ENCODE measurements at regions not wholly inside any gene's neighbourhood (a gene's known extent, or its start where the extent isn't known, plus 50 kb on each side); places are given as distances from the start of the nearest gene placed in this dataset.

DNA sequence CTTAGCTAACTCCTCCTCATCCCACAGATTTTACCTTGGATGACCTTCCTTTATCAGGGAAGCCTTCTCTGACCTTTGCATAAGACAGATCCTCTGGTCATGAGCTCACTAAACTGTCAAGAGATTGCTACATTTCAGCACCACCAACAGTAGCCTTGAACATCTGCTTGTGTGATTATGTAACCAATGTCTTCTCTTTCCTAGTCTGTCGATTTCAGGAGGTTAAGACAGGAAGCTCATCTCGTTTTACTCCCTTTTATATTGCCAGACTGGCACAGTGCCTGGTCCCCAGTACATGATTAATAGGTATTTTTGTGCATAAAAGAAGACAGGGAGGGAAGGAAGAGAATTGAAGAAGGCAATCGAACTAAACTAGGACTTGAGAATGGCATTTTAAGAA, 1697.7 kb downstream of the EFNB2 start:
- POLR2A ChIA-PET (ENCODE audit: unreplicated experiment) = no interaction called here
- Histone ChIP-seq H4K91ac (ENCODE audit: insufficient read depth, low read depth, low read length) (no peak overlapping the region), H3K9me1 (ENCODE audit: insufficient read depth, low read length) (no peaks in the 10 kb centered on the region), H3K4ac (ENCODE audit: low read depth, low read length) (no peak overlapping the region), H2BK5ac (ENCODE audit: low read depth, low read length, poor library complexity, severe bottlenecking) (no peak overlapping the region), H3K27ac (ENCODE audit: insufficient read depth, low read length) (no peak overlapping the region), H2BK120ac (ENCODE audit: low read depth, low read length) (no peak overlapping the region), H3K79me1 (ENCODE audit: low read depth in 1 of 2, low read length in 2 of 2) (no peaks in the 10 kb centered on the region), H3K9me3 (ENCODE audit: control insufficient read depth, insufficient read depth, low read length) (no peaks in the 10 kb centered on the region; the same call in 1 of the 2 replicates), H4K5ac (ENCODE audit: low read depth, low read length) (no peak overlapping the region), H3K27me3 (ENCODE audit: control insufficient read depth, insufficient read depth, low read length) (no peaks in the 10 kb centered on the region), H3K14ac (replicated peaks; ENCODE audit: low read depth, low read length) (no peak overlapping the region), H2AK5ac (ENCODE audit: low read depth, low read length) (no peak overlapping the region), H3K9ac (ENCODE audit: low read depth, low read length) (no peak overlapping the region), H4K8ac (ENCODE audit: low read depth in 2 of 2, low read length in 2 of 2) (no peak overlapping the region), H2AFZ (replicated peaks; ENCODE audit: low read length, poor library complexity) (no peak overlapping the region), H2AK9ac (replicated peaks; ENCODE audit: low read depth, low read length, poor library complexity) (no peak overlapping the region), H4K20me1 (ENCODE audit: insufficient read depth, low read length) (no peaks in the 10 kb centered on the region), H3K4me1 (ENCODE audit: control insufficient read depth, insufficient read depth, low read length) (no peaks in the 10 kb centered on the region), H3K4me3 (ENCODE audit: insufficient read depth, low read depth, low read length) (no peak overlapping the region), H3K36me3 (ENCODE audit: control insufficient read depth, insufficient read depth, low read length) (no peaks in the 10 kb centered on the region), H3K56ac (ENCODE audit: extremely low read depth, insufficient read depth, low read length) (no peak overlapping the region), H2BK20ac (ENCODE audit: low read depth, low read length) (no peak overlapping the region), H2BK15ac (ENCODE audit: low read depth, low read length) (no peak overlapping the region), H3K18ac (ENCODE audit: low read depth, low read length) (no peak overlapping the region), H3K4me2 (ENCODE audit: low read depth, low read length) (no peak overlapping the region), H3K23ac (ENCODE audit: low read depth, low read length) (no peak overlapping the region)
- intact Hi-C loops (cut with micrococcal nuclease) (no loop called here), dilution Hi-C loops (cut with HindIII; ENCODE audit: low sequenced_read_pairs, unreplicated experiment) (no loop called here), in situ Hi-C loops (cut with MboI; ENCODE audit: low sequenced_read_pairs) (no loop called here)
- no CpG with 5 or more reads among the region's 3 CpGs for WGBS, 2 experiments (ENCODE audit: extremely low coverage in 2 of 2, insufficient read length in 1 of 2)
- BruUV-seq (replicated peaks) = no TSS peak
- ATAC-seq (ENCODE audit: low read depth) (no peak), DNase-seq (no peak)
- TF ChIP-seq, protein P1, sequence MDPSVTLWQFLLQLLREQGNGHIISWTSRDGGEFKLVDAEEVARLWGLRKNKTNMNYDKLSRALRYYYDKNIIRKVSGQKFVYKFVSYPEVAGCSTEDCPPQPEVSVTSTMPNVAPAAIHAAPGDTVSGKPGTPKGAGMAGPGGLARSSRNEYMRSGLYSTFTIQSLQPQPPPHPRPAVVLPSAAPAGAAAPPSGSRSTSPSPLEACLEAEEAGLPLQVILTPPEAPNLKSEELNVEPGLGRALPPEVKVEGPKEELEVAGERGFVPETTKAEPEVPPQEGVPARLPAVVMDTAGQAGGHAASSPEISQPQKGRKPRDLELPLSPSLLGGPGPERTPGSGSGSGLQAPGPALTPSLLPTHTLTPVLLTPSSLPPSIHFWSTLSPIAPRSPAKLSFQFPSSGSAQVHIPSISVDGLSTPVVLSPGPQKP (IDR thresholded peaks at IDR 0.05; ENCODE audit: borderline replicate concordance, low read depth, low read length) = no peak
- TF ChIP-seq RFX5 (IDR thresholded peaks at IDR 0.05; ENCODE audit: low read depth, low read length) (no peak), NFE2L2 (IDR thresholded peaks at IDR 0.05; ENCODE audit: low read depth, low read length) (no peak), MAZ (IDR thresholded peaks at IDR 0.05; ENCODE audit: borderline replicate concordance, low read depth, low read length) (no peak), MXI1 (IDR thresholded peaks at IDR 0.05; ENCODE audit: borderline replicate concordance, low read depth, low read length) (no peak), CEBPB (IDR thresholded peaks at IDR 0.05; ENCODE audit: low read depth, low read length) (no peak), SMC3 (IDR thresholded peaks at IDR 0.05; ENCODE audit: low read depth, low read length) (no peak), CHD1 (IDR thresholded peaks at IDR 0.05; ENCODE audit: low read depth, low read length) (no peak), RAD21 (IDR thresholded peaks at IDR 0.05; ENCODE audit: low read length) (no peak), POLR2A (IDR thresholded peaks at IDR 0.05; ENCODE audit: low read depth, low read length) (no peak), RCOR1 (IDR thresholded peaks at IDR 0.05; ENCODE audit: insufficient replicate concordance, low read length) (no peak), MAFK (IDR thresholded peaks at IDR 0.05; ENCODE audit: low read depth, low read length) (no peak), BHLHE40 (IDR thresholded peaks at IDR 0.05; ENCODE audit: low read depth, low read length) (no peak), FOS (IDR thresholded peaks at IDR 0.05; ENCODE audit: low read depth, low read length) (no peak)
- TF ChIP-seq, protein P2, sequence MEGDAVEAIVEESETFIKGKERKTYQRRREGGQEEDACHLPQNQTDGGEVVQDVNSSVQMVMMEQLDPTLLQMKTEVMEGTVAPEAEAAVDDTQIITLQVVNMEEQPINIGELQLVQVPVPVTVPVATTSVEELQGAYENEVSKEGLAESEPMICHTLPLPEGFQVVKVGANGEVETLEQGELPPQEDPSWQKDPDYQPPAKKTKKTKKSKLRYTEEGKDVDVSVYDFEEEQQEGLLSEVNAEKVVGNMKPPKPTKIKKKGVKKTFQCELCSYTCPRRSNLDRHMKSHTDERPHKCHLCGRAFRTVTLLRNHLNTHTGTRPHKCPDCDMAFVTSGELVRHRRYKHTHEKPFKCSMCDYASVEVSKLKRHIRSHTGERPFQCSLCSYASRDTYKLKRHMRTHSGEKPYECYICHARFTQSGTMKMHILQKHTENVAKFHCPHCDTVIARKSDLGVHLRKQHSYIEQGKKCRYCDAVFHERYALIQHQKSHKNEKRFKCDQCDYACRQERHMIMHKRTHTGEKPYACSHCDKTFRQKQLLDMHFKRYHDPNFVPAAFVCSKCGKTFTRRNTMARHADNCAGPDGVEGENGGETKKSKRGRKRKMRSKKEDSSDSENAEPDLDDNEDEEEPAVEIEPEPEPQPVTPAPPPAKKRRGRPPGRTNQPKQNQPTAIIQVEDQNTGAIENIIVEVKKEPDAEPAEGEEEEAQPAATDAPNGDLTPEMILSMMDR (conservative IDR thresholded peaks at IDR 0.05; ENCODE audit: low read depth, low read length) = no peak
- TF ChIP-seq, protein P3, sequence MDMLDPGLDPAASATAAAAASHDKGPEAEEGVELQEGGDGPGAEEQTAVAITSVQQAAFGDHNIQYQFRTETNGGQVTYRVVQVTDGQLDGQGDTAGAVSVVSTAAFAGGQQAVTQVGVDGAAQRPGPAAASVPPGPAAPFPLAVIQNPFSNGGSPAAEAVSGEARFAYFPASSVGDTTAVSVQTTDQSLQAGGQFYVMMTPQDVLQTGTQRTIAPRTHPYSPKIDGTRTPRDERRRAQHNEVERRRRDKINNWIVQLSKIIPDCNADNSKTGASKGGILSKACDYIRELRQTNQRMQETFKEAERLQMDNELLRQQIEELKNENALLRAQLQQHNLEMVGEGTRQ (IDR thresholded peaks at IDR 0.05; ENCODE audit: low read depth, low read length) = no peak
- CTCF ChIA-PET = no interaction called here

Data from IMR-90 (cell line).